GM18519 (cell line): ENCODE measurements at regions not wholly inside any gene's neighbourhood (a gene's known extent, or its start where the extent isn't known, plus 50 kb on each side); places are given as distances from the start of the nearest gene placed in this dataset.

Experiments
- ATAC-seq: cut with Tn5 transposase; IDR thresholded peaks from one replicate; pipeline ENCODE4 v1.9.1; 2021; ENCODE audit warnings: mild to moderate bottlenecking, moderate library complexity; ENCODE audit not compliant: unreplicated experiment, low FRiP score

DNA sequence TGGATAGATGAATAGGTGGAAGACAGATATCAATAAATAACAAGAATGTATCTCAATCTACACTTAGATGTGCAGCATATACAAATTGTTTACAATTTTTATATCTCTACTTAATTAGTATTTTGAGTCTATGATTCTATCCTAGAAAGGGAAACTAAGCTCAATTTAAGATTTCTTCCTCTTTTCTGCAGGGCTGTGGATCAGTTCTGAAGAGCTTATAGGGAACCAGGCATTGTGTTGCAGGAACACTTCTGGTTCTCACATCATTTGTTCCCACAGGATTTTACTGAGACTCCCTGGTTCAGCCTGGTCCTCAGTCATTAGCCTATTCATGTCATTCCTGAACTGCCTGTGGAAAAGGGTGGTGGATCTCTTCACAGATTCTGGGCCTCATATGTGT lies 105.8 kb downstream of the TNFSF18 start:
- no peak for ATAC-seq

DNA sequence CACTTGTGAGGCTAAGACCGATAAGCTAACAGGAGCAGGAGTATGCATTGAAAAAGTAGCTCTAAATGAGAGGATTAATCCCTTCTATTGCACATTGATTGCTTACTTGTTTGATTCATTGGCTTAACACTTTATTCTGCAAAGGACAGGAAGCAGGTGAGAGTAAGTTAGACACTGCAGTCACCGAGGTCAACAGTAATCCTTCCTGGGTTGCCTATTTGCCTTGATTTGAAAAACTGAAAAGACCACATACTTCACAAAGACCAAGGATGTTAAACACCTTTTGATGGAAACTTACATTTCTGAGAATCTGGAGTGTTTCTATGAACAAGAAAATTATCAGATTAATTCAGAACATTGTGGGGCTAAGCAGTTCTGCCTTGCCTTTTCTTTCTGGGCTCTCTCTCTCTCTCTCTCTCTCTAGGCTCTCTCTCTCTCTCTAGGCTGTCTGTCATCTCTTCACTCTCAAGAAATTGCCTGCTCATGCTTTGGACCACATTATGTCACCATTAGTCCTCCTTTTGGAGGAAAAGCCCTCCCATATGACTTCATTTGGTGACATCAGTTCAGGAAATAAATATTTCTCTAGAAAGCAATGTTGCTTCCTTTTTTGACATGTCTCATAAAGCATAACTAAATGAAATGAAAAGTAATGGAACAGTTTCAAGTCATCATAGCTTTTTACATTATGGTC lies 103.8 kb downstream of the TNFSF18 start:
- no peak for ATAC-seq

DNA sequence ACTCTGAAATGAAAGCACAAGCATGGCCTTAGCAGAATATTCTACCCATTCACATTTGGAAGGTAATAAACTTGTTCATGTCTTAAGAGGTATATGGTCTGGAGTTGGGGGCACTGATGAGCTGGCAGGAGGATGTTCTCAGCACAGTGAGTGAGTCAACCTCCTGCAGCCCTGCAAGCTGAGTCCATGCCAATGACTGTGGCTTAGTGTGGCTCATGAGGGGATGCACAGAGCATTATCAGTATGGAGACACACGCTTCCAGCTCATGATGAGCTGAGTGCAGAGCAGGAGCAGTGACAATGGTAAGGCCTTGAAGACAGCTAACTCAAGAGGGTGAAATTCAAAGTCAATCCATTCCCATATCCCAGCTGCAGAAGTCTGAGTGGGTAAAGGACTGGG lies 102.3 kb downstream of the TNFSF18 start:
- ATAC-seq, result no peak

GRCh38 chr1:172949096-172949495 lies 101.6 kb downstream of the TNFSF18 start:
- no peak for ATAC-seq

DNA sequence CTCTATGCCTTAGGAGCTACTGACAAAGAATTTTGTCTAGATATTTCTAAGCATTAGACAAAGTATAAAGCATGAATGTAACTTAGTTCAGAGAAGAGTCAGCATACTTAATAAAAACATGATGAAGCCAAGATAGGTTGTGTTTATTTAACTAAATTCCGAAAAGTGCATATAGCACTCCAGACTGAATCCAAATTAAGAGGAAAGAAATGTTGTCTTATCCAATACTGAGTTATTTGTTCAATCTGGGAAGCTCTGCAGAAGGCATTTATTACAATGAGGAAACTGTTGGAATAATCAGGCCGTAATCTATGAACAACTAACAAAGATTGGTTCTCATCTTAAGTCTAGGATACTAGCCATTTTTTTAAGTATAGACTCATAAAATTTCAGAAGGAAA lies 100.2 kb downstream of the TNFSF18 start:
- no peak for ATAC-seq

DNA sequence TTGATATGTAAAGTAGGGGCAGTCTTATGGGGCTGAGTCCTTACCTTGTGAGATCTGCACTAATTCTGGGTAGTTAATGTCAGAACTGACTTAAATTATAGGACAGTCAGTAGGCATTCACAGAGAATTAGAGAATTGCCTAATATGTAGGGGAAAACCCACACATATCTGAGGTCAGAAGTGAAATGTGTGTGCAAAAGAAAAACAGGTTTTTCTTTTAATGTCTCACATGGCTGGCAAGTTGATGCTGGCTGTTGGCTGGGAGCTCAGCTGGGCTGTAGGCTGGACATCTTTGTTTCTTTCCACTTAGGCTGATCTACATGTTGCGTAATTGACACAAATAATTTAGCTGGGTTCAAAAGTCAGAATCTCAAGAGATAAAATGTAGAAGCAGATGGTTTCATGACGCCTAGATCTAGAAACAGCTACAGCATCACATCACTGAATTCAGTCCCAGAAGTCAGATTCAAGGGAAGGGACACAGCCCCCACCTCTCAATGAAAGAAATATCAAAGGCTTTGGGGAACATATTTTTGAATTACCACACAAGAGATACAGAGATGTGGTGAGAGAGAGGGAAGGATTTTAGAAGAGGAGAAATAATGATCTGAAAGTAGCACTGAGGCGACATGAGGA lies 98.9 kb downstream of the TNFSF18 start:
- ATAC-seq, result no peak

GRCh38 chr1:172952516-172952915 lies 98.2 kb downstream of the TNFSF18 start:
- no peak for ATAC-seq

GRCh38 chr1:172954476-172955150 lies 96.1 kb downstream of the TNFSF18 start:
- ATAC-seq, result no peak

DNA sequence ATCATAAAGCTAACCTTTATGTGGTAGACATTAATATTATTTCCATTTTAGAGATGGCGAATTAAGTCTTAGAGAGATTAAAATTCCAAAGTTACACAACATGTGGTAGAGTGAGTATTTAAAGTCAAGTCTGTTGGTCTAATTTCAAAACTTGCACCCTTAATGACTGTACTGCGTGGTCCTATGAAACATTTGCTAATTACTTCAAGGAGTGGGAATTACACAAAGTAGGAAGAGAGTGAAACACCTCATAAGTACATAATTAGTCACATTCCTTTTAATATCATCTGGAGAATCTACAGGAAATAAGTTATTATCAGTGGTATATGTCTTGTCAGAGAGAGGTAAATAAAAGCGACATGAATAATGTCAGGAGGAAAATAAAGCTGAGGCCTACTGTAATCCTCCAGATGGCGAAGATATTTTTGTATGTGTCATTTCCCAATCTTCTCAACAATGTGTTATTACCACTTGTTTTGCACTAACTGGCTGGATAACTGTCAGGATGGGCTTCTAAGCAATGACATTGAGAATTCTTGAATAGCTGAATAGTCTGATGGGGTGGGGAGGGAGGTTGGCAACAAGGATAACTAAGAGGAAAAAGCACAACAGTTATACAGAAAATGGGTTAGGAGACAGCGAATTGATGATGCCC lies 95.5 kb downstream of the TNFSF18 start:
- no peak for ATAC-seq

- no peak for ATAC-seq
Observed at GRCh38 chr1:172956871-172957270, 93.9 kb downstream of the TNFSF18 start.

GRCh38 chr1:172957491-172957890 lies 93.2 kb downstream of the TNFSF18 start:
- no peak for ATAC-seq

DNA sequence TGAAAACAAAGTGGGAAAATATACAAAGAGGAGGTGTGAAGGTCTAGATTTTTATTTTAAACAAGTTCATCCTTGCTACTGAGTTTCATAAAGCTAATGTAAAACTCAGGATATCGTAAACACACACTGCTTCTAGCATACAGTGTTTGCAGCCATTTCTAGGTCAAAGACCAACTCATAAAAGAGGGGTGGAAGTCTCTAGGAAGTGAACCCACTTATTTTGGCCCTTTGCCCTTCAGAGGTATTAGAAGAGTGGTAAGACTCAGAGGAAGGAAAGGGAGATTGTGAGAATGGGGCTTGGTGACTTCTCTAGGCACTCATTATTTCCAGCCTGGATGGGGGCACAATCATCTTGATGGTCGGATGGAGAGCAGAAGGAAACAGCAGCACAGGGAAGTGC lies 91.2 kb downstream of the TNFSF18 start:
- ATAC-seq, result no peak

GRCh38 chr1:172960019-172960418 lies 90.7 kb downstream of the TNFSF18 start:
- ATAC-seq, result no peak

DNA sequence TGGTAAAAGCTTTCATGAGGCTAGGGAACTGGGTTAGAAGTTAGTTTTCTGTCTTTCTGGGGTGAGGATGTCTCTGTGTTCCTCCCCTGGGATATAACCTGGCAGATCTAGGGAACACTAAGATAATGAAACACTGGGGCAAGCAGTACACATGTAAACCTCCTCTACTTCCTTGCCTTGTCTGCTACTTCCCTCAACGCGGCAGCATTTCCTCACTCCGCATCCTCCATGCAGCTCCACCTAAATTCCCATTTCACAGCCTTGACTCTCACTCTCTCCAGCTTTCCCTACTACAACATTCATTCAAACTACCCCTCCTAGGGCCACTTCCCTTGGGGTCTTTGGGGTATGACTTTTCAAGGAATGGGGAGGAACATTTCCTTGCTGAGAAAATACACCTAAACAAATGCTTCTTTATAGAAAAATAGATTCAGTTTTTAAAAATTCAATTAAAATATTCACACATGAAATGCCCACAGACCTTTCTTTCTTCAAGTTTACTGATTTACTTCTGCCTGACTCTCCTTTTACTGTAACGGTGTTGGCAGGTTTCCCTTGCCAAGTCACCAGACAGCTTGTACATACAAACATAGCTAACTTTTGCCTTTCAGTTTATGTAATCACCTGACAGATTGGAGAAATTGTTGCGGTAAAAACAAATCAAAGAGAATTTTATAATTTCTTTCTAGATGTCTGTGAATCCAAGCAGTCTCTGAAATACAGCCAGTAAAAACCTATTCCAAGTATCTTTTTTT lies 90.1 kb downstream of the TNFSF18 start:
- ATAC-seq, result no peak

DNA sequence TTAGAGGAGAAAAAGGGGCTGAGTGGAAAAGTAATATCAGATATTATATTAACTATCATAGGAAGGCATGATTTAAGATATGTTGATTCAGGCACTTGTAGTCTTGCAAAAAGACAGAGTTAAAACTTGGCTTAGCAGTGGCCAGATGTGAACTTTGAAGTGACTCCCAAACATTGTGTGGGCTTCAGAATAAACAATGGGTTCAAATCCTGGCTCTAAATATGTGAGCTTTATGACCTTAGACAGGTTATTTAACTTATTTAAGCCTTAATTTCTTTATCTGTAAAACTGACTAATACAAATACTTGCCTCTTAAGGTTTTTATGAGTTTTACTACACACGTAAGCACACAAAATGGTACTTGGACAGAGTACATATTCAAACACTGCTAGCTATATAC lies 85.9 kb downstream of the TNFSF18 start:
- no peak for ATAC-seq

DNA sequence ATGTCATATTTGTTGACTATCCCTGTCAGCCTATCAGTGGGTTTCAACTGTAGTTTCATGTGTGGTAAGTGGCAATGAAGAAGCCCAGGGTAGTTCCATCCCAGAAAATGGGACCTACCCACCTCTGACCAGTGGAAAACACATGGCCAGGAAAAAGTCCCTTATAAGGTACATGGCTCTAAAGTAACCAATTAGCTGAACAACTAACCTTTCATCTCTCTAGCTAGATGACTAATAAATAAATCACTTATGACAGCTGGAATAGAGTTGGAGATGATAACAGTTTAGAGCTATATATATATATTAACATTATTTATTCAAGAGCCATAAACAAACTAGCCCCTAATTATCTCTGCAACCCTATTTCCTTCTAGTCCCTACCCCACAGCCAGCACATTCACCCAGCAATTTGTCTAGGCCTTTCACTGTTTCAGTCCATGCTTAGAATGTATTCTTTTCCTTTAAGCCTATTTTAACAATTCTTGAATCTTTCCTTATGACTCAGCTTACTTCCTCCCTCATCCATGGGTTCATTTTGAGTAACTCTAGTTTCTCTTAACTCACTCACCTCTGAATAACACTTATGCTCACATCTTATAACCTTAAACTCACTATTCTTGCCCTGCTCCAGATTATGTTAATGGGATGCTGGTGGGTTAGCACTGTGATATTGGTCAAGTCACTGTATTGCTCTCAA lies 83.7 kb downstream of the TNFSF18 start:
- ATAC-seq, result no peak

DNA sequence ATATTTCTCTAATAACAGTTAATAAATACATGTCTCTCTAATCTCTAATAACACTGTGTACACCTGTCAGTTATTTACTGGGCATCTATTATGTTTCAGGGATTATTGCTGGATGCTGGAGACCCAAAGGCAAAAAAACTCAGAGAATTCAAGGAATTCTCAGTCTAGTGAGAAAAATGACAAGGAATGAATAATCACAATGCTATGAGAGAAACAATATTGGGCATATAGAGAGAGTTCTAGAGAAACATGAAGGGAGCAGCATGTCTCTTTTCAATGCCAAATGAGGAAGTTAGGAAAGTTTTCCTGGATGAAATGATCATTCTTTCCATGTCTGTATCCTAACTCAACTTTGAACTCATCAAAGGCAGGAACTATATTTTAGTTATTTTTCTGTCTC lies 82.8 kb downstream of the TNFSF18 start:
- ATAC-seq, result no peak

GRCh38 chr1:172969611-172970010 lies 81.1 kb downstream of the TNFSF18 start:
- no peak for ATAC-seq

DNA sequence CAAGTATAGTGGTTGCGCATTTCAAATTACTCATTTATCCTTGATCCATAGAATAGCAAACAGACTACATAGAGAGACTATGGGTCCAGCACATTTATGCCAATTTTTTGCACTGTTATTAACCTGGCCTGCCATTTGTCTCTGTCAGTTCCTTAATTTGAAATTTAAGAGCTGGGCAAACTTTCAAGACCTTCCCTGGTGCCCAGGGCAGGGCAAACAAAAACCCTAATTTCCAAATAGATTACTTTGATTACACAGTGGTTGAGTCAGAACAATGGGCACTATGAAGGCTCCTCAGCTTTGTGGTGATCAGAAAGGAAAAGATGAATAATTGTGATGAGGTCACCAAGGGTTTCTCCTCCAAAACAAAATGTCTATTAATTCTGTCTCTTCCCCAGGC lies 80.6 kb downstream of the TNFSF18 start:
- no peak for ATAC-seq

- ATAC-seq, result no peak
Observed at GRCh38 chr1:172971241-172971640, 79.5 kb downstream of the TNFSF18 start.
